ENCODE measurements at regions not wholly inside any gene's neighbourhood (a gene's known extent, or its start where the extent isn't known, plus 50 kb on each side); places are given as distances from the start of the nearest gene placed in this dataset.
A peak's percentile ranks its signal among the peaks of the same experiment; 100 is the strongest.

GRCh38 chr5:107248066-107248695, 422.6 kb downstream of the EFNA5 start:
- TF ChIP-seq POLR2A (IDR thresholded peaks at IDR 0.05; ENCODE audit: low read depth, low read length), result no peak
- TF ChIP-seq, protein P1, sequence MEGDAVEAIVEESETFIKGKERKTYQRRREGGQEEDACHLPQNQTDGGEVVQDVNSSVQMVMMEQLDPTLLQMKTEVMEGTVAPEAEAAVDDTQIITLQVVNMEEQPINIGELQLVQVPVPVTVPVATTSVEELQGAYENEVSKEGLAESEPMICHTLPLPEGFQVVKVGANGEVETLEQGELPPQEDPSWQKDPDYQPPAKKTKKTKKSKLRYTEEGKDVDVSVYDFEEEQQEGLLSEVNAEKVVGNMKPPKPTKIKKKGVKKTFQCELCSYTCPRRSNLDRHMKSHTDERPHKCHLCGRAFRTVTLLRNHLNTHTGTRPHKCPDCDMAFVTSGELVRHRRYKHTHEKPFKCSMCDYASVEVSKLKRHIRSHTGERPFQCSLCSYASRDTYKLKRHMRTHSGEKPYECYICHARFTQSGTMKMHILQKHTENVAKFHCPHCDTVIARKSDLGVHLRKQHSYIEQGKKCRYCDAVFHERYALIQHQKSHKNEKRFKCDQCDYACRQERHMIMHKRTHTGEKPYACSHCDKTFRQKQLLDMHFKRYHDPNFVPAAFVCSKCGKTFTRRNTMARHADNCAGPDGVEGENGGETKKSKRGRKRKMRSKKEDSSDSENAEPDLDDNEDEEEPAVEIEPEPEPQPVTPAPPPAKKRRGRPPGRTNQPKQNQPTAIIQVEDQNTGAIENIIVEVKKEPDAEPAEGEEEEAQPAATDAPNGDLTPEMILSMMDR (IDR thresholded peaks at IDR 0.05; ENCODE audit: extremely low read depth in 1 of 2, insufficient read depth in 1 of 2, low read depth in 1 of 2, low read length in 2 of 2), result peak; percentile 77 to 79
- no peak for TF ChIP-seq GATA2 (IDR thresholded peaks at IDR 0.05; ENCODE audit: insufficient read depth, insufficient read length, low read depth, low read length)

All from endothelial cell of umbilical vein (primary cell).